GM13977 (cell line): ENCODE measurements at regions not wholly inside any gene's neighbourhood (a gene's known extent, or its start where the extent isn't known, plus 50 kb on each side); places are given as distances from the start of the nearest gene placed in this dataset.
A peak's percentile ranks its signal among the peaks of the same experiment; 100 is the strongest.
"Not testable (repeated sequence)": the region's sequence is repeated elsewhere in the genome, so short reads cannot be mapped to it uniquely, and the experiment has no call there.

Experiments used
- DNase-seq: peaks from one replicate; pipeline ENCODE4 v3.0.0; 2012; ENCODE audit warnings: low spot score
- in situ Hi-C: fragments of 300-500 bp; cut with MboI; formaldehyde crosslinking; loops from one replicate; pipeline ENCODE4 v1.12.0; 2022; ENCODE audit warnings: low sequenced_read_pairs, low pct_unique_long_range_greater_than_20kb, mixed read lengths, inconsistent platforms; ENCODE audit not compliant: unreplicated experiment
- TF ChIP-seq, protein P1 (sequence below): IDR thresholded peaks from 2 replicates; pipeline ENCODE4 v1.5.1; 2012; ENCODE audit warnings: mild to moderate bottlenecking, control low read depth; ENCODE audit not compliant: insufficient read depth; ENCODE audit errors: extremely low read depth, missing control alignments

DNA sequence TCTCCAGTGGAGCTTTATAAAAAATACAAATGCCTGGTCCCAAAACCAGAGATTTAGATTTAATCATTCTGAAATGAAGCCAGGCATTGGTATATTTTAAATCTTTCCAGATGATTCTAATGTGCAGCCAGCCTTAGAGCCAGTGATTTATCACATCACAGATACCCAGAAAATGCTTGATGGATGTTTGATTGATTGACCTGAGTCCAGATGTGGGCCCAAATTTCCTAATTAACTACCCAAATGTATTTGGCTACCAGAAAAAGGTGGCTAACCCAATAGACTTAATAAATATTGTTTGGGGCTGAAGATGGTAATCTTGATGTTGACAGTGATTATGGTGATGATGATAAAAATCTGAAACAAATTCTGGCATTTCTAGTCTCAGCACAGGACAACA is 93.1 kb downstream of the ABCC12 start:
- DNase-seq, result no peak
- TF ChIP-seq, protein P1, sequence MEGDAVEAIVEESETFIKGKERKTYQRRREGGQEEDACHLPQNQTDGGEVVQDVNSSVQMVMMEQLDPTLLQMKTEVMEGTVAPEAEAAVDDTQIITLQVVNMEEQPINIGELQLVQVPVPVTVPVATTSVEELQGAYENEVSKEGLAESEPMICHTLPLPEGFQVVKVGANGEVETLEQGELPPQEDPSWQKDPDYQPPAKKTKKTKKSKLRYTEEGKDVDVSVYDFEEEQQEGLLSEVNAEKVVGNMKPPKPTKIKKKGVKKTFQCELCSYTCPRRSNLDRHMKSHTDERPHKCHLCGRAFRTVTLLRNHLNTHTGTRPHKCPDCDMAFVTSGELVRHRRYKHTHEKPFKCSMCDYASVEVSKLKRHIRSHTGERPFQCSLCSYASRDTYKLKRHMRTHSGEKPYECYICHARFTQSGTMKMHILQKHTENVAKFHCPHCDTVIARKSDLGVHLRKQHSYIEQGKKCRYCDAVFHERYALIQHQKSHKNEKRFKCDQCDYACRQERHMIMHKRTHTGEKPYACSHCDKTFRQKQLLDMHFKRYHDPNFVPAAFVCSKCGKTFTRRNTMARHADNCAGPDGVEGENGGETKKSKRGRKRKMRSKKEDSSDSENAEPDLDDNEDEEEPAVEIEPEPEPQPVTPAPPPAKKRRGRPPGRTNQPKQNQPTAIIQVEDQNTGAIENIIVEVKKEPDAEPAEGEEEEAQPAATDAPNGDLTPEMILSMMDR, result no peak
- in situ Hi-C loops, result loop anchor here (25.0 kb wide), 4 partner anchors 200 to 1125 kb away; no protein-coding TSS in a partner anchor

- in situ Hi-C loops, result loop anchor here (25.0 kb wide), 4 partner anchors 198 to 1123 kb away; no protein-coding TSS in a partner anchor
- TF ChIP-seq, protein P1, result no peak
- DNase-seq, result no peak
Measured at GRCh38 chr16:48059936-48060335, 95.9 kb downstream of the ABCC12 start.

- DNase-seq, result not testable (repeated sequence)
- in situ Hi-C loops, result loop anchor here (25.0 kb wide), 4 partner anchors 197 to 1122 kb away; no protein-coding TSS in a partner anchor
Measured at GRCh38 chr16:48059190-48059589, 96.6 kb downstream of the ABCC12 start.

DNA sequence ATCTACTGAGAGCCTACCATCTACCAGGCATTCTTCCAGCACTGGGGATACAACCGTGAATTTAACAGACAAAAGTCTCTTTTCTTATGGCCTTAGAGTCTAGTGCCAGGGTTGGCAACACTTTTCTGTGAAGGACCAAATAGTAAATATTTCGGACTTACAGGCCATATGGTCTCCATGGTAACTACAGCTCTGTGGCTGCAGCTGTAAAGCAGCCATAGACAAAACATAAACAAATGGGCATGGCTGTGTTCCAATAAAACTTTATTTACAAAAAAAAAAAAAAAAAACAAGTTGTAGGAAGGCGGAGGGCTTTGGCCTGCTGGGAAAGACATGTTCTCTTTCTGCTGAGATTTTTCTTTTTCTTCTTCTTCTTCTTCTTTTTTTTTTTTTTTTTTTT is 98.7 kb downstream of the ABCC12 start:
- TF ChIP-seq, protein P1, result no peak
- no peak for DNase-seq
- in situ Hi-C loops, result loop anchor here (25.0 kb wide), 4 partner anchors 195 to 1120 kb away; no protein-coding TSS in a partner anchor

DNA sequence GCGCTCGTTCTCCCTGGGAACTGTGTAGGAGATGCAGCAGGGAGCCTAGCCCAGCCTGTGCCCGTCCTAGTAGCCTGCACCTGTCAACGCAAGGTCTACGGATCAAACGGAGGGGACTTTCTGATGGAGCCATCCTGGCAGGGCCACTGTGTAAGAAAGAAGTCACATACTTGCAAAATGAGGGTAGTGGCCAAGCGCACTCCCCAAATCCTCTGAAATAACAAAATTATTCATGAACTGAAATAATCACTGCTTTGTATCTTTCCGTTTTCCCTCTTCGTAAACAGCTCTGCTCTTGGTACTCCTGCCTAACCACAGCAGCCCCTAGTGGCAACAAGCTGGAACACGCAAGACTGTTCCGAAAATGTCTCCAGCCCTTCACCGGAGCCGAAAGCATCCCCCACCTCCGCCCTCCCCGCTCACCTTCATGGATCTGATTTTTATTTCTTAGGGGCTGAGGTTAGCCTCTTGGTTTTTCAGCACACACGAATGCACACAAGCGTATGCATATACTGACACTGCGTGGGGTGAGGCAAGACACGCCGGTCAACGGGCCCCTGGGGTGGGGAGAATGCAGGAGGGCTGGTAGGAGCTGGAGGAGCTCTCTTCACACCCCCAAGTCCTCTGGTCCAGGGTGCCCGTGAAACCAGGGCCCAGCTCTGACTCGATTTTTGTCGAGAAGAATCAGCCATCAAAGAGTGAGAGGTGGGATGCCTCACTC is 100.8 kb downstream of the ABCC12 start:
- in situ Hi-C loops, result loop anchor here (25.0 kb wide), 4 partner anchors 193 to 1118 kb away; no protein-coding TSS in a partner anchor
- TF ChIP-seq, protein P1, result peak; percentile 93
- DNase-seq, result peak; percentile 66

GRCh38 chr16:48053418-48053745 is 102.4 kb downstream of the ABCC12 start:
- TF ChIP-seq, protein P1, result no peak
- DNase-seq, result no peak
- in situ Hi-C loops, result loop anchor here (25.0 kb wide), 4 partner anchors 191 to 1116 kb away; no protein-coding TSS in a partner anchor

GRCh38 chr16:48052731-48053417 is 102.9 kb downstream of the ABCC12 start:
- in situ Hi-C loops, result loop anchor here (25.0 kb wide), 4 partner anchors 191 to 1116 kb away; no protein-coding TSS in a partner anchor
- no peak for DNase-seq
- TF ChIP-seq, protein P1, result no peak
